SK-N-SH (cell line): ENCODE measurements at regions not wholly inside any gene's neighbourhood (a gene's known extent, or its start where the extent isn't known, plus 50 kb on each side); places are given as distances from the start of the nearest gene placed in this dataset.

Experiments
- CTCF ChIA-PET: fragments of 300-600, 350-600 bp; formaldehyde crosslinking; extraction: SDS; loops from one replicate; lab custom pipeline; 2021; lab: Yijun Ruan, JAX
- POLR2A ChIA-PET: fragments of 350-600 bp; sonication (Branson Sonifier 250); formaldehyde crosslinking; extraction: SDS; loops from one replicate; lab custom pipeline; 2020; ENCODE audit warnings: antibody characterized with exemption, inconsistent platforms; lab: Yijun Ruan, JAX
- DNase-seq: peaks from one replicate; pipeline ENCODE4 v3.0.0; 2012
- H2AFZ ChIP-seq: fragments of 200-600 bp; sonication (generic); 2 replicates; pipeline ENCODE4 v1.8.1; 2016; ENCODE audit warnings: antibody characterized with exemption, mild to moderate bottlenecking, low read depth
- H3F3A ChIP-seq: fragments of 200-600 bp; sonication (generic); replicated peaks from 2 replicates; pipeline ENCODE3; 2016; ENCODE audit warnings: antibody characterized with exemption, mild to moderate bottlenecking; ENCODE audit not compliant: insufficient read depth
- H3K27ac ChIP-seq, 2 experiments: fragments of 200-500 bp in 1 of 2; fragments of 200-600 bp in 1 of 2; sonication (Bioruptor generic) in 1 of 2; sonication (generic), shearing (Covaris generic) in 1 of 2; 2 replicates each; pipeline versions ENCODE4 v1.5.1 to v1.6.1; 2014 to 2016; ENCODE audit warnings: low read depth in 2 of 2, inconsistent platforms in 1 of 2, low read length in 1 of 2, mild to moderate bottlenecking in 1 of 2, mixed read lengths in 1 of 2
- H3K27me3 ChIP-seq: fragments of 200-600 bp; sonication (generic), shearing (Covaris generic); 2 replicates; pipeline ENCODE4 v1.6.1; 2016; ENCODE audit warnings: mixed run types; ENCODE audit not compliant: insufficient read depth
- H3K36me3 ChIP-seq, 2 experiments: fragments of 200-500 bp in 1 of 2; fragments of 200-600 bp in 1 of 2; sonication (Bioruptor generic) in 1 of 2; sonication (generic) in 1 of 2; replicated peaks in 1 of 2; 2 replicates each; pipeline versions ENCODE3 to v1.5.1; 2014 to 2016; ENCODE audit warnings: low read length in 1 of 2, mild to moderate bottlenecking in 1 of 2; ENCODE audit not compliant: insufficient read depth in 2 of 2, control insufficient read depth in 1 of 2
- H3K4me1 ChIP-seq, 2 experiments: fragments of 200-500 bp in 1 of 2; fragments of 200-600 bp in 1 of 2; sonication (Bioruptor generic) in 1 of 2; sonication (generic), shearing (Covaris generic) in 1 of 2; 2 replicates each; pipeline versions ENCODE4 v1.5.1 to v1.6.1; 2014 to 2016; ENCODE audit warnings: low read depth in 1 of 2, low read length in 1 of 2, mixed run types in 1 of 2; ENCODE audit not compliant: insufficient read depth in 2 of 2, control insufficient read depth in 1 of 2
- H3K4me2 ChIP-seq: fragments of 200-600 bp; sonication (generic), shearing (Covaris generic); 2 replicates; pipeline ENCODE4 v1.6.1; 2017; ENCODE audit warnings: mixed run types
- H3K4me3 ChIP-seq, 2 experiments: fragments of 200-500 bp in 1 of 2; fragments of 200-600 bp in 1 of 2; sonication (Bioruptor generic) in 1 of 2; sonication (generic), shearing (Covaris generic) in 1 of 2; 2 replicates each; pipeline versions ENCODE4 v1.5.1 to v1.8.1; 2014 to 2016; ENCODE audit warnings: low read depth in 2 of 2, inconsistent platforms in 1 of 2, low read length in 1 of 2, mild to moderate bottlenecking in 1 of 2, mixed read lengths in 1 of 2, moderate library complexity in 1 of 2
- H3K79me2 ChIP-seq: fragments of 200-600 bp; sonication (generic); 2 replicates; pipeline ENCODE4 v1.8.1; 2017; ENCODE audit warnings: mild to moderate bottlenecking; ENCODE audit not compliant: insufficient read depth
- H3K9ac ChIP-seq: fragments of 200-600 bp; sonication (generic); 2 replicates; pipeline ENCODE4 v1.6.1; 2017; ENCODE audit warnings: mixed run types
- H3K9me2 ChIP-seq: fragments of 200-600 bp; sonication (generic); 2 replicates; pipeline ENCODE4 v1.6.1; 2017; ENCODE audit warnings: mixed run types
- H3K9me3 ChIP-seq: fragments of 200-600 bp; sonication (generic); 2 replicates; pipeline ENCODE4 v1.6.1; 2017; ENCODE audit warnings: mixed run types, mild to moderate bottlenecking, moderate library complexity
- H4K20me1 ChIP-seq: fragments of 200-600 bp; sonication (generic); 2 replicates; pipeline ENCODE4 v1.6.1; 2017; ENCODE audit warnings: mild to moderate bottlenecking, mixed run types; ENCODE audit not compliant: insufficient read depth
- CHD2 ChIP-seq: fragments of 150-350 bp; IDR thresholded peaks from 2 replicates; pipeline ENCODE4 v1.6.1; 2018; ENCODE audit warnings: low read length; ENCODE audit not compliant: partially characterized antibody
- EP300 ChIP-seq, 2 experiments: IDR thresholded peaks; 2 replicates each; pipeline versions ENCODE4 v1.4.0 to v1.6.1; 2012; ENCODE audit warnings: borderline replicate concordance in 1 of 2, low read depth in 1 of 2, low read length in 1 of 2
- FOSL2 ChIP-seq: IDR thresholded peaks from 2 replicates; pipeline ENCODE4 v1.4.0; 2012; ENCODE audit warnings: low read depth, mild to moderate bottlenecking, moderate library complexity, borderline replicate concordance
- FOXM1 ChIP-seq: IDR thresholded peaks from 2 replicates; pipeline ENCODE4 v1.4.0; 2012; ENCODE audit warnings: low read depth, mild to moderate bottlenecking
- JUND ChIP-seq: IDR thresholded peaks from 2 replicates; pipeline ENCODE4 v1.4.0; 2012
- MEF2A ChIP-seq: IDR thresholded peaks from 2 replicates; pipeline ENCODE4 v1.4.0; 2012; ENCODE audit warnings: low read depth, borderline replicate concordance
- RXRA ChIP-seq: IDR thresholded peaks from 2 replicates; pipeline ENCODE4 v1.4.0; 2012; ENCODE audit warnings: low read depth, mild to moderate bottlenecking, borderline replicate concordance
- TEAD4 ChIP-seq: IDR thresholded peaks from 2 replicates; pipeline ENCODE4 v1.4.0; 2012; ENCODE audit warnings: mild to moderate bottlenecking, borderline replicate concordance; ENCODE audit not compliant: insufficient read depth
- YY1 ChIP-seq: IDR thresholded peaks from 2 replicates; pipeline ENCODE4 v1.4.0; 2012; ENCODE audit warnings: low read depth, mild to moderate bottlenecking
- WGBS: methylation state at CpG from one replicate; pipeline ENCODE4 v1.1.6; 2017; ENCODE audit warnings: low lambda C conversion rate; 5-methylcytosine and 5-hydroxymethylcytosine counted together
- TF ChIP-seq, protein P1 (sequence below): fragments of 200-600 bp; sonication (generic); IDR thresholded peaks from 2 replicates; pipeline ENCODE4 v1.6.1; 2017; ENCODE audit warnings: antibody characterized with exemption, mild to moderate bottlenecking, moderate library complexity
- TF ChIP-seq, protein P2 (sequence below): fragments of 150-350 bp; IDR thresholded peaks from 2 replicates; pipeline ENCODE4 v1.6.1; 2016; ENCODE audit warnings: mild to moderate bottlenecking, low read depth, low read length
- TF ChIP-seq, protein P3 (sequence below): IDR thresholded peaks from 2 replicates; pipeline ENCODE4 v1.4.0; 2012; ENCODE audit warnings: low read depth, borderline replicate concordance
- TF ChIP-seq, protein P4 (sequence below): IDR thresholded peaks from 2 replicates; pipeline ENCODE4 v1.4.0; 2012; ENCODE audit warnings: low read depth
- TF ChIP-seq, protein P5 (sequence below): IDR thresholded peaks from 2 replicates; pipeline ENCODE4 v1.4.0; 2012; ENCODE audit warnings: low read depth, borderline replicate concordance

DNA sequence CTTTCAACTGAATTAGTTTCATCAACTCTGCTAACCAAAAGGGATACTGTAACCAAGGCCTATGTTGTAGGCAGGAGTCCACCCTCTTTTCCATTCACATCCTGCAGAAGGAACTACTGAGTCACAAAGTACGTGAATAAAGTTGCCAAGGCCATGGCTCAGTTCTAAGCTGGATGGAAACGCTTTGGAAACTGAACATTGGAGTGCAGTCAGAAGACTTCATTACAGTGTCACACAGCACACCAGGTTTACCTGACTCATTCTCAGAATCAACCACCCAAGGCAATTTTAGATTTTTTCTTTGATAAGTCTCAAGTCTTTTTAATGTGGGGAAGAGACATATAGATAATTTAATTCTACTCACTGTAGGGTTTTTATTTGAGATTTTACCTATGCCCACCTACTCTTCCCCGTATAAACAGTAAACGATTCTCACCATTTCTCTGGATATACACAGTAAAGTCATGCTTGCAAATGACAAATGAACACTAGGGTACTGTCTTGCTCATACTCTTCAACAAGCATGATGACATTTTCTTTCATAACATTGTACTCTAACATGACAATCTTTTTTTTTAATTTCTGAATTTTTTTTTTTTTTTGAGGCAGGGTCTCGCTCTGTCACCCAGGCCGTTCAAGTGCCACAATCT is 58.9 kb upstream of the RBM47 start:
- H3K4me2 ChIP-seq, result no peak overlapping the region

More for the DNA sequence above, 58.9 kb upstream of the RBM47 start:
- H3K9me3 ChIP-seq, result no peaks in the 10 kb centered on the region
- no peaks in the 10 kb centered on the region for H3K9me2 ChIP-seq
- H3K4me3 ChIP-seq, result no peak overlapping the region
- H3K9ac ChIP-seq, result no peak overlapping the region
- no peaks in the 10 kb centered on the region for H4K20me1 ChIP-seq
- H3K79me2 ChIP-seq, result no peaks in the 10 kb centered on the region
- no peak overlapping the region for H2AFZ ChIP-seq
- no peak for DNase-seq
- POLR2A ChIA-PET, result no interaction called here
- no peaks in the 10 kb centered on the region; a peak in 1 of 4 replicates for H3K4me1 ChIP-seq
- no peak for TF ChIP-seq FOSL2
- TF ChIP-seq, protein P1, sequence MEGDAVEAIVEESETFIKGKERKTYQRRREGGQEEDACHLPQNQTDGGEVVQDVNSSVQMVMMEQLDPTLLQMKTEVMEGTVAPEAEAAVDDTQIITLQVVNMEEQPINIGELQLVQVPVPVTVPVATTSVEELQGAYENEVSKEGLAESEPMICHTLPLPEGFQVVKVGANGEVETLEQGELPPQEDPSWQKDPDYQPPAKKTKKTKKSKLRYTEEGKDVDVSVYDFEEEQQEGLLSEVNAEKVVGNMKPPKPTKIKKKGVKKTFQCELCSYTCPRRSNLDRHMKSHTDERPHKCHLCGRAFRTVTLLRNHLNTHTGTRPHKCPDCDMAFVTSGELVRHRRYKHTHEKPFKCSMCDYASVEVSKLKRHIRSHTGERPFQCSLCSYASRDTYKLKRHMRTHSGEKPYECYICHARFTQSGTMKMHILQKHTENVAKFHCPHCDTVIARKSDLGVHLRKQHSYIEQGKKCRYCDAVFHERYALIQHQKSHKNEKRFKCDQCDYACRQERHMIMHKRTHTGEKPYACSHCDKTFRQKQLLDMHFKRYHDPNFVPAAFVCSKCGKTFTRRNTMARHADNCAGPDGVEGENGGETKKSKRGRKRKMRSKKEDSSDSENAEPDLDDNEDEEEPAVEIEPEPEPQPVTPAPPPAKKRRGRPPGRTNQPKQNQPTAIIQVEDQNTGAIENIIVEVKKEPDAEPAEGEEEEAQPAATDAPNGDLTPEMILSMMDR, result no peak
- TF ChIP-seq, protein P2, sequence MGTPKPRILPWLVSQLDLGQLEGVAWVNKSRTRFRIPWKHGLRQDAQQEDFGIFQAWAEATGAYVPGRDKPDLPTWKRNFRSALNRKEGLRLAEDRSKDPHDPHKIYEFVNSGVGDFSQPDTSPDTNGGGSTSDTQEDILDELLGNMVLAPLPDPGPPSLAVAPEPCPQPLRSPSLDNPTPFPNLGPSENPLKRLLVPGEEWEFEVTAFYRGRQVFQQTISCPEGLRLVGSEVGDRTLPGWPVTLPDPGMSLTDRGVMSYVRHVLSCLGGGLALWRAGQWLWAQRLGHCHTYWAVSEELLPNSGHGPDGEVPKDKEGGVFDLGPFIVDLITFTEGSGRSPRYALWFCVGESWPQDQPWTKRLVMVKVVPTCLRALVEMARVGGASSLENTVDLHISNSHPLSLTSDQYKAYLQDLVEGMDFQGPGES, result no peak
- TF ChIP-seq, protein P3, sequence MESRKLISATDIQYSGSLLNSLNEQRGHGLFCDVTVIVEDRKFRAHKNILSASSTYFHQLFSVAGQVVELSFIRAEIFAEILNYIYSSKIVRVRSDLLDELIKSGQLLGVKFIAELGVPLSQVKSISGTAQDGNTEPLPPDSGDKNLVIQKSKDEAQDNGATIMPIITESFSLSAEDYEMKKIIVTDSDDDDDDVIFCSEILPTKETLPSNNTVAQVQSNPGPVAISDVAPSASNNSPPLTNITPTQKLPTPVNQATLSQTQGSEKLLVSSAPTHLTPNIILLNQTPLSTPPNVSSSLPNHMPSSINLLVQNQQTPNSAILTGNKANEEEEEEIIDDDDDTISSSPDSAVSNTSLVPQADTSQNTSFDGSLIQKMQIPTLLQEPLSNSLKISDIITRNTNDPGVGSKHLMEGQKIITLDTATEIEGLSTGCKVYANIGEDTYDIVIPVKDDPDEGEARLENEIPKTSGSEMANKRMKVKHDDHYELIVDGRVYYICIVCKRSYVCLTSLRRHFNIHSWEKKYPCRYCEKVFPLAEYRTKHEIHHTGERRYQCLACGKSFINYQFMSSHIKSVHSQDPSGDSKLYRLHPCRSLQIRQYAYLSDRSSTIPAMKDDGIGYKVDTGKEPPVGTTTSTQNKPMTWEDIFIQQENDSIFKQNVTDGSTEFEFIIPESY, result no peak
- no peak for TF ChIP-seq MEF2A
- TF ChIP-seq JUND, result no peak
- TF ChIP-seq YY1, result no peak
- TF ChIP-seq, protein P4, sequence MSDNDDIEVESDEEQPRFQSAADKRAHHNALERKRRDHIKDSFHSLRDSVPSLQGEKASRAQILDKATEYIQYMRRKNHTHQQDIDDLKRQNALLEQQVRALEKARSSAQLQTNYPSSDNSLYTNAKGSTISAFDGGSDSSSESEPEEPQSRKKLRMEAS, result no peak
- TF ChIP-seq EP300 (IDR thresholded peaks at IDR 0.05; ENCODE audit: borderline replicate concordance in 1 of 2, low read depth in 1 of 2, low read length in 1 of 2), result no peak
- TF ChIP-seq CHD2, result no peak
- TF ChIP-seq, protein P5, sequence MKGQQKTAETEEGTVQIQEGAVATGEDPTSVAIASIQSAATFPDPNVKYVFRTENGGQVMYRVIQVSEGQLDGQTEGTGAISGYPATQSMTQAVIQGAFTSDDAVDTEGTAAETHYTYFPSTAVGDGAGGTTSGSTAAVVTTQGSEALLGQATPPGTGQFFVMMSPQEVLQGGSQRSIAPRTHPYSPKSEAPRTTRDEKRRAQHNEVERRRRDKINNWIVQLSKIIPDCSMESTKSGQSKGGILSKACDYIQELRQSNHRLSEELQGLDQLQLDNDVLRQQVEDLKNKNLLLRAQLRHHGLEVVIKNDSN, result no peak
- no peak for TF ChIP-seq FOXM1
- TF ChIP-seq TEAD4, result no peak
- TF ChIP-seq RXRA, result no peak
- TF ChIP-seq, all 33 proteins: peak for 0
- 89% methylated on average over 6 of the region's 6 CpGs for WGBS
- H3K27me3 ChIP-seq, result no peaks in the 10 kb centered on the region
- H3K27ac ChIP-seq, result no peak overlapping the region
- no peaks in the 10 kb centered on the region for H3K36me3 ChIP-seq
- H3F3A ChIP-seq, result no peaks in the 10 kb centered on the region
- CTCF ChIA-PET, result no interaction called here
